ENCODE measurements at regions not wholly inside any gene's neighbourhood (a gene's known extent, or its start where the extent isn't known, plus 50 kb on each side); places are given as distances from the start of the nearest gene placed in this dataset.
"Not testable (repeated sequence)": the region's sequence is repeated elsewhere in the genome, so short reads cannot be mapped to it uniquely, and the experiment has no call there.

- no peaks in the 10 kb centered on the region for H3K9me3 ChIP-seq
- no peak overlapping the region for H3K27ac ChIP-seq
- H3K4me3 ChIP-seq, result no peak overlapping the region
- DNase-seq (no peak), ATAC-seq (no peak)
- no peaks in the 10 kb centered on the region for H3K4me1 ChIP-seq
- H3K36me3 ChIP-seq, result no peaks in the 10 kb centered on the region
- H3K27me3 ChIP-seq, result no peaks in the 10 kb centered on the region
- in situ Hi-C loops (cut with MboI; ENCODE audit: low sequenced_read_pairs in 4 of 4) (no loop called here), intact Hi-C loops (cut with DNase I; ENCODE audit: low total_unique reads) (no loop called here)
- no peak for TF ChIP-seq CTCF (IDR thresholded peaks at IDR 0.05 in 4 of 5, conservative IDR thresholded peaks at IDR 0.05 in 1 of 5)
- TF ChIP-seq POLR2A (IDR thresholded peaks at IDR 0.05), result no peak
Measured at GRCh38 chr7:125316466-125316865, 386.8 kb upstream of the POT1 start.

- no peaks in the 10 kb centered on the region for H3K9me3 ChIP-seq
- H3K27me3 ChIP-seq, result no peaks in the 10 kb centered on the region
- in situ Hi-C loops (cut with MboI; ENCODE audit: low sequenced_read_pairs in 4 of 4), result no loop called here
- DNase-seq, result no peak
- no peak overlapping the region for H3K27ac ChIP-seq
- no peaks in the 10 kb centered on the region for H3K36me3 ChIP-seq
- ATAC-seq, result no peak
- no peak for TF ChIP-seq POLR2A (IDR thresholded peaks at IDR 0.05)
- TF ChIP-seq CTCF (IDR thresholded peaks at IDR 0.05 in 4 of 5, conservative IDR thresholded peaks at IDR 0.05 in 1 of 5), result no peak
- intact Hi-C loops (cut with DNase I; ENCODE audit: low total_unique reads), result no loop called here
- no peaks in the 10 kb centered on the region for H3K4me1 ChIP-seq
- H3K4me3 ChIP-seq, result no peak overlapping the region
Measured at GRCh38 chr7:125299003-125299765, 369.6 kb upstream of the POT1 start.

- no peaks in the 10 kb centered on the region for H3K27me3 ChIP-seq
- no peaks in the 10 kb centered on the region for H3K36me3 ChIP-seq
- intact Hi-C loops (cut with DNase I; ENCODE audit: low total_unique reads) (no loop called here), in situ Hi-C loops (cut with MboI; ENCODE audit: low sequenced_read_pairs in 4 of 4) (no loop called here)
- no peak overlapping the region for H3K4me3 ChIP-seq
- no peak overlapping the region for H3K27ac ChIP-seq
- DNase-seq (no peak), ATAC-seq (no peak)
- H3K4me1 ChIP-seq, result no peaks in the 10 kb centered on the region
- H3K9me3 ChIP-seq, result no peaks in the 10 kb centered on the region
- TF ChIP-seq CTCF (IDR thresholded peaks at IDR 0.05 in 4 of 5, conservative IDR thresholded peaks at IDR 0.05 in 1 of 5), result no peak
- no peak for TF ChIP-seq POLR2A (IDR thresholded peaks at IDR 0.05)
Measured at GRCh38 chr7:125279961-125280360, 350.3 kb upstream of the POT1 start.

- H3K27me3 ChIP-seq, result no peaks in the 10 kb centered on the region
- ATAC-seq (no peak), DNase-seq (no peak)
- no peaks in the 10 kb centered on the region for H3K36me3 ChIP-seq
- no peaks in the 10 kb centered on the region for H3K4me1 ChIP-seq
- intact Hi-C loops (cut with DNase I; ENCODE audit: low total_unique reads), result no loop called here
- in situ Hi-C loops (cut with MboI; ENCODE audit: low sequenced_read_pairs in 4 of 4), result no loop called here
- TF ChIP-seq POLR2A (IDR thresholded peaks at IDR 0.05) (no peak), CTCF (IDR thresholded peaks at IDR 0.05 in 4 of 5, conservative IDR thresholded peaks at IDR 0.05 in 1 of 5) (no peak)
- no peaks in the 10 kb centered on the region for H3K9me3 ChIP-seq
- no peak overlapping the region for H3K27ac ChIP-seq
- no peak overlapping the region for H3K4me3 ChIP-seq
Measured at GRCh38 chr7:125278318-125278717, 348.7 kb upstream of the POT1 start.

GRCh38 chr7:125274742-125275141 is 345.1 kb upstream of the POT1 start:
- H3K4me1 ChIP-seq; H3K9me3 ChIP-seq; H3K27ac ChIP-seq; in situ Hi-C loops (cut with MboI; ENCODE audit: low sequenced_read_pairs in 4 of 4); intact Hi-C loops (cut with DNase I; ENCODE audit: low total_unique reads); H3K4me3 ChIP-seq; ATAC-seq; H3K36me3 ChIP-seq; DNase-seq; H3K27me3 ChIP-seq: not testable (repeated sequence)

GRCh38 chr7:125264174-125264856 is 334.7 kb upstream of the POT1 start:
- DNase-seq; intact Hi-C loops (cut with DNase I; ENCODE audit: low total_unique reads); in situ Hi-C loops (cut with MboI; ENCODE audit: low sequenced_read_pairs in 4 of 4); ATAC-seq; H3K27ac ChIP-seq; H3K36me3 ChIP-seq; H3K4me3 ChIP-seq; H3K9me3 ChIP-seq; H3K4me1 ChIP-seq; H3K27me3 ChIP-seq: not testable (repeated sequence)

- H3K27ac ChIP-seq; H3K27me3 ChIP-seq; intact Hi-C loops (cut with DNase I; ENCODE audit: low total_unique reads); in situ Hi-C loops (cut with MboI; ENCODE audit: low sequenced_read_pairs in 4 of 4); H3K9me3 ChIP-seq; H3K4me1 ChIP-seq; H3K36me3 ChIP-seq; H3K4me3 ChIP-seq; ATAC-seq; DNase-seq: not testable (repeated sequence)
Measured at GRCh38 chr7:125258876-125259417, 329.3 kb upstream of the POT1 start.

All from gastrocnemius medialis (tissue), 4 donors.